NCI-H226 (cell line): ENCODE measurements at regions not wholly inside any gene's neighbourhood (a gene's known extent, or its start where the extent isn't known, plus 50 kb on each side); places are given as distances from the start of the nearest gene placed in this dataset.
"Not testable (repeated sequence)": the region's sequence is repeated elsewhere in the genome, so short reads cannot be mapped to it uniquely, and the experiment has no call there.

Experiments used
- DNase-seq: peaks from one replicate; pipeline ENCODE4 v3.0.0-alpha.2; 2015

DNA sequence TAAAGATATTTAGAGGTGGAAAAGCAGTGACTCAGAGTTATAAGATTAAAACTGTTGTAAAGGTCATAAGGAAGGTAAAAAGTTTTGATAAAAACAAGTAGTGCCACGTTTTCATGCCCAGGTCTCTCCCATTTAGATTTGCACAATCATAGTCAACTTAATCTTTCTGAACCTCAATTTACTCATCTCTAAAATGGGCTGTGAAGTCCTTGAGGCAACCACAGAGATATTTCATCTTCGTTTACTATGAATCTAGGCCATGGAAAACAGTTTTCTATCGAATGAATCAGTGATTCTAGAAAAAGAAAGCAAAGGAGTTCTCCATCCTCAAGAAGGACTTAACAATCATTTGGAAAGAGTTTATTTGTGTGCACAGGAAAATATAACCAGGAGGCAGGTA, 190.2 kb downstream of the EDN1 start:
- DNase-seq = no peak

DNA sequence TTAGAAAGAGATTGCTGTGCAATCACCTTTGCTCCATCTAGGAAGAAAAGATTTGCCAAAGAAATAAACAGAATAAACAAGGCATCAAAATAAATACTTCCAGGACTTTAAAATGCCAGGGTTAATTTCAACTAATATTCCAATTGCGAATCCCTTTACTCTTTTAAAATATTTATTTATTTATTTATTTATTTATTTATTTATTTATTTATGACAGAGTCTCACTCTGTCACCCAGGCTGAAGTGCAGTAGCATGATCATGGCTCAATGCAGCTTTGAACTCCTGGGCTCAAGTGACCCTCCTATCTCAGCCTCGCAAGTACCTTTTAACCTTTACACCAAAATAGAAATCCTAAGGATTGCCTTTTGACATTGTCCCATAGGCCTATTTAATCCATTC, 191.1 kb downstream of the EDN1 start:
- no peak for DNase-seq

DNA sequence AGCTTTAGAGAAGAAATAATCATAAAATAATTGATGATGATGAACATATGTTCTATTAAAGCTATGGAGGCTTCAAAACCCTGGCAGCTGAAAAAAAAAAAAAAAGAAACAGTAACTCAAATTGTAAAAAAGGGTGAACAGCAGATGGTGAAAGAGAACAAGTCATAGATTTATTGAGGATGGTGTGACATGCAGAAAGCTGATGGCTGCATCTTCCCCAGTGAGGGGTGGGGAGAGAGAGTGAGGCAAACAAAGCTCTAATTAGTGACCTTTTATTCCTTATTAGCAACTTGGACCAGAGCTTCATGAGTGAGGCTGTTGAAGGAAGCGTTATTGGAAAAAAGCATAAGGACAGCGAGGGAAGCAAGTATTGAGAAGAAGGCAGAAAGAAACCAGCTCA, 191.7 kb downstream of the EDN1 start:
- DNase-seq = no peak

DNA sequence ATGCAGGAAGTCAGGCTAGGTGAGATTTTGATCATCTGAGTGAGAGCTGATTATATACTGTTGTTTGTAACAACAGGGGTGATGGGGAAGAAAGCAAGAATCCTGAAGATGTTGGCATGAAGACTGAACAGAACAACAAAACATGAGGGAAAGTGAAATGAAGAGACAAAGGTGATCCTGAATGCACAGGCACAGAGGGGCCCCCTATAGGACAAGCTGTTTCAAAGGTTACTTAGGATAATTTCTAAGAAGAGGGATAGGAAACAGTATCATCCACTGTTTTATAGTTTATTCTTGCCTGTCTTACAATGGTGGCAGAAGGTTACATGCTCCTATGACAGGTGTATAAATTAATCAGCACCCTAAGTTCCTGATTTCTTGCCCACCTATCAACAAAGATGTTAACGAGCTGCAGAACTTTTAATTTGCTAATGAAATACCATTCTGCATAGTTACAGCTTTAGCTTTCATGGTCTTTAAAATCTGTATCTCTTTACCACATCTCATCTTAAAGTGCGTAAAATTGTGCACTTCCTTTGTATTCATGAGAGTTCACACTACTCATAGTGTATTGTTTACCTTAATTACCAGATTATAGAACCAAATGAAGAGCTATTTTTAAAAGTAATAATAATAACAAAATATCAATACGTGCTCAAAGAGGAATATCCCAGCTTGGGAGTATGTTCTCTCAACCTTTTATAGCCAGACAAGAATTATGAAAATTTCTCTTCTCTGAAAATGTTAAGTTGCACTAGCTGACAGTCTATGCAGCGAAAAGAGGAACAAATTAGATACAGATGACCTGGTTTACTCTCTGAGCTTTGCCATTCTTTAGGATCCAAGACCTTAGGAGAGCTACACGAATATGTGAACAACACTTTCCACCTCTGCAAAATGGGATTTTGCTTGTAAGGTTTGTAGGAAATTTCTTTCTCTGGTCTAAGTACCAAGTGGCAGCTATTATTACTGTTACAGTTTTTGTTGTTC, 192.5 kb downstream of the EDN1 start:
- DNase-seq = no peak

DNA sequence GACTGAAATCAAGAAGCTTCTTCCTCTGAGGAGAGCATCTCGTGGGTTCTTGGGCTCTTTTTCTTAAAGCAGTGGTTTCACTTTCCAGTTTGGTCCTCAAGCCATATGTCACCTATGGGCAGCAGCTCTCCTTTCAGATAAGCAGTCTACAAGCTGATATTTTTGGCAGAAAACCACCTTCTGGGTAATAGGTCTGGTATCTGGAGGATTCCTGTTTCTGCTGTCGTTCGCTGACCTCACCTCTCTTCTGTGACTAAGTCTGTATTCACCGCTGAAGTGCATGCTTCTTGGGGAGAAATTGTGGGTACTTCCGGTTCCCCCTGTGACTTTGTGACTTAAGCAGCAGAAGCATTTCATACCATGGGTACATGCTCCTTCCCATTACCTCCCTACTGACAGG, 193.6 kb downstream of the EDN1 start:
- peak; percentile 94 for DNase-seq

DNA sequence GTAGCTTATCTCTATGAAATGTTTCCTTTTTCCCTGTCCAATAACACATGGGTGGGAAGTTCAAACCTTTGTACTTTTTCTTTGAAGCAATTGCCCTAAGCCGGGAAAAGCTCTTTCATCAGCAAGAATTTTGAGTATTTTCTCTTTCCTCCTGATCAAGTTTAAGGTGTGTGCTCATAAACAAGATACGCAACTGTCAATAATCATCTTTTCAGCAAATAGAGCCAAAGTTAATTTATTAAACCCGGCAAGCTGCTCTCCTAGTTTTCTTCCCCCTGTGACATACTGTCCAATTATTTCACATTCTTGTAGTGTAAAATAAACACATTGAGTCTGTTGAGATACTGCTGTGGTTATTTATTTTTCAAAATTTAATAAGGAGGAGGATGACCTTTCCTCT, 194.4 kb downstream of the EDN1 start:
- no peak for DNase-seq

DNA sequence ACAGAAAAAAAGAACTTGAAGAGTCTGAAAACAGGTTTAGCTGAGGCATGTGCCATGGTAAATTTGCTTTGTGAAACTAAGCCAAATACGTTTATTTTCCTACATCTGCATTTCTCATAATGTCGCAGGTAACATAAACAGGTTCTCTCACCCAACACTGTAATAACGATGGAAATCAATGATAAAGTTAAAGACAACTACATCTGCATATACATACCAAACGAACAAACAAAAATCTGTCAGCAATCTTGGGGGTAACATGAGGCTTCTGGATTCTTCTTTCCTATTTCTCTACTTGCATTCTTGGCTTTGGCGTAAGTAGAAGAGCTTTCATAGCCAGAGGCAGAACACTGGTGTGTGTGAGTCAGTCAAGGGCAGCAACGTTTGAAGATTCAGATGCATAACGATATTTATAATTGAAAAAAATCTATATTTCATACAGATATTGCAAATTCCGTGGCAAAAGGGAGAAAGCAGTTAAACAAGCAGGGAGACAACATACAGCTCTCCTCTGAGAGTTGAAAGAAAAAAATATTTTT, 195.1 kb downstream of the EDN1 start:
- no peak for DNase-seq

DNA sequence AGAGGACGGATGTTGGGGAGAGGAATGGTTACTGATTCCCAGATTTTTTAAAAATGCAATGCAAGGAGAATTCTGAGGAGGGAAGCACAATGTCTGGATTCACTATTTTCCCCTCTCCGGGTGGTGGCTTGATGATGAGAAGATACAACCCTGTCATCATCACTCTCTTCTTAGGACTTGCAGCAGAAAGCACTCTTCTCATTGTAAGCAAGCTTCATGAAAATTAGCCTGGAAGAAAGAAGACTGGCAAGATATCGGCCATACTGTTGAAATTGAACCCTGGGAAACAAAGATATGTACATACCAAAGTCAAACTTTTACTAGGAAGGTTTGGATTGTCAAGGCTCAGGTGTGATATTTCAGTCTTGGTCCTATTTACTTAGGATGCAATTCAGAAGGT, 195.7 kb downstream of the EDN1 start:
- no peak for DNase-seq

DNA sequence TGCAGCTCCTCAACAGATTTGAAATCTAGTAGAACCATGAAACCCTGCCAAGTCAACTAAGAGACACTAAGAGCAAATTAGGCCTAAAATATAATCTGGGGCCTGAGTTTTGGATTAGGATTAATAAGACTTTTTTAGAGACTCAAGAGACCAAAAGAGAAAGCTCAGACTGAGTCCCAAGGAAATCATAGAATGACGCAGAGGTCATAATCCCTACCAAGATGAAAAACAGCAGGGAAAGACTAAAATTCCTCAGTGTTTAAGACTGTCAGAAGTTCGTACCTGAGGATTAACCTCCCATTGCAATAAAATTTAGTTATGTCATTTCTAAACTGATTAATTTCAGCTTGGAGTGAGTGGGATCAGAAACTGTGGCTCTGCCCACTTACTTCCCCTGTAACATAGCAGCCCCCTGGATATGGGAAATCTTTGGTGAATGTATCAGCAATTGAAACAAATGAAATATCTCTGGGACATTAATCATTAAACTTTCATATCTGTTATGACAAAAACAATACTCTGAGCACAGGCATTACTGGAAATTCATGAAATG, 200.3 kb downstream of the EDN1 start:
- DNase-seq = no peak

DNA sequence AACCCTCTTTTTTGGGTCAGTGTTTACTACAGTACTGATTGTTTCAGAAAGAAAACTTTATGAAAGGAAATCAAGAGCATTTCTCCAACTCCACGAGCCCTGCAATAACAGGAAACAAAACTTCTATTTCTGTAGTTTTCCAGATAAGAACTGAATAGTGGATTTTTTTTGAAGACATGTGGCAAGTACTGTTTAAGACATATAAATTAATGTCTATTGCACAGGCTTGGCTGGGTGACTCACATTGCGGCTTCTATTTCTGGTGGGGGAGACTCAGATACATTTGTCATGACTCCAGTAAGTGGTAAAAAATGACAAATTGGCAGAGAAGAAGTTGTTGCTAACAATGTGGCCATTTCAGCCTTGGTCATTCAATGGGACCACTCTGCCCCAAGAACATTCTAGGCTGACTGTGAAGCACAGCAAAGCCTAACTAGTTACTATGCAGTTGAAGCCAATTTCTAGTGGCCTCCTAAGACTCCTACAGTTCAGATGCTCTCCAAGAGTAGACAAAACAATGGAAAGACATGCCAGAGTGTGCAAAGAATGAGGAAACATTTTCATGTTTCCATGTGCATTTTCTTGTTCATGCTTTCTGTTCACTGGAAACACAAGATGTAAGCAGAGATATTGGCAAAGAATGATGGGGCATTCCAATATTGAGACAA, 200.9 kb downstream of the EDN1 start:
- DNase-seq = peak; percentile 89

DNA sequence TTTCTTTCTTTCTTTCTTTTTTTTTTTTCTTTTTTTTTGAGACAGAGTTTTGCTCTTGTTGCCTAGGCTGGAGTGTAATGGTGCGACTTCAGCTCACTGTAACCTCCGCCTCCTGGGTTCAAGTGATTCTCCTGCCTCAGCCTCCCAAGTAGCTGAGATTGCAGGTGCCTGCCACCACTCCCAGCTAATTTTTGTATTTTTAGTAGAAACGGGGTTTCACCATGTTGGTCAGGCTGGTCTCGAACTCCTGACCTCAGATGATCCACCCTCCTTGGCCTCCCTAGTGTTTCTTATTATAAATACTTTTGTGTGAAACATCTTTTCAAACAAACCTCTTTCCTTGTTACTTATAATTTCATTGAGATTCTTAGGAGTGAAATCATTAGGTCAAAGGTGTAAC, 202.8 kb downstream of the EDN1 start:
- DNase-seq = not testable (repeated sequence)

DNA sequence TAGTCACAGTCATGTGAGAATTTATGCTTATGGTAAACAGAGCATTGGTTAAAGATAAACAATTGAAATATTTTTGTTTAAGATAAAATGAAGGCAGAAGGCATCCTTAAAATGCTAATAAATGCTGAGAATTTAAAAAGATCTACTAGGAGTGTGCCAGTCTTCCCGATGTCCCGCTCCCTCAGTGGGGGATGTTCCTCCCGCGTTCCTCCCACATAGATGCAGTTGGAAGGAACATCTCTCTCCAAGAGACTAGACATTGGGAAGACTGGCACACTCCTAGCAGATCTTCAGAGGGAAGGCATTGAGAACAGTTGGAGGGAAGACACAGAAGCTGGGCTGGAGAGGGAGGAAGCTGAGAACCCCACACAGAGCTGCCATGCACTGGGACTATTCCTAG, 203.3 kb downstream of the EDN1 start:
- DNase-seq = no peak

DNA sequence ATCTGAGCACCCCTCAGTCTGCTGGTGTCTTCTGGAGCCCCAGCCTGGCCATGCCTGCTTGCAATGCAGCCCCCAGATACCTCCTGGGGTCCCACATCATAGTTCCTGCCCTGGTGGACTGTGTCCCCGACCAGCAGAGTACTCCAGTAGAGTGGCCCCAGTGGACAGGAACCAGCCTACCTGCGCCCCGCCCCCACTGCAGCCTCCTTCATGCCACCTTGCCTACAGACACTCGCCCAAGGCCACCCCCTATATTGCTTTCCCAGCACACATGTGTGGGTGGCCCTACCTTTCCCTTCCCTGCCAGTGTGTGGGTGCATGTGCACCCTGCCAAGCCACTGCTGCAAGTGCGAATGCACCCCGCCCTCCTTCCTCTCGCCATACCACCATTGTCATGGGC, 204.0 kb downstream of the EDN1 start:
- DNase-seq = no peak

DNA sequence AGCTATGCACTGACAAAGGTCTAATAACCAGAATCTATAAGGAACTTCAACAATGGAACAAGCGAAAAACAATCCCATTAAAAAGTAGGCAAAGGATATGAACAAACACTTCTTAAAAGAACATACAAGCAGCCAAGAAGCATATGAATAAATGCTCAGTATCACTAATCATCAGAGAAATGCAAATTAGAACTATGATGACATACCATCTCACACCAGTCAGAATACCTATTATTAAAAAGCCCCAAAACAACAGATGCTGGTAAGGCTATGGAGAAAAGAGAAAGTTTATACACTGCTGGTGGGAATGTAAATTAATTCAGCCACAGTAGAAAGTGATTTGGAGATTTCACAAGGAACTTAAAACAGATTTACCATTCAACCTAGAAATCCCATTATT, 211.8 kb downstream of the EDN1 start:
- no peak for DNase-seq

DNA sequence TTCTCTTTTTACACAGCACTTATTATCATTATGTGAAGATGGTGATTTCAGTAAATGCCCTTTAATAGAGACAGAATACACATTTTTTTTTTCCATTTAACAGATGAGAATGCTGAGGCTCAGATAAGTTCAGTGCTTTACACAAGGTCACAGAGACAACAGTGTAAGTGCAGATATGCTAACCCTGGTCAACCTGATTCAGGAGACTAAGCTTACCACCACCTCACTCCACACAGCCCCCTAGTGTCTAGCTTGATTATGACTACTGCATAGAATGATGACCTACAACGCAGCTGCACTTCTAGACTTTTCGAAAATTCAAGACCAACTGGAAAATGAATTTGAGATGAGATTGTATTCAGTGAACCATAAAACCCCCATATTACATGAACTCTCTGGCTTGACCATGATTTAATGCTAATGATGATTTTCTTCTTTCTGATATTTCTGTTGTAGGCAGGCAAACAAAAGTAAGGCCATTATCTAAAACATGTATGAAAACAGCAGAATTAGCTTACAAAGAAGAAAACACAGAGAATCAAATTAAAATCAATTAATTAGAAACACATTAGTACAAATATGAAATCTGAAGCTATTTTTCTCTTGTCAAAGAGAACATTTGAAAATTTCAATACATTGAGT, 212.1 kb upstream of the PHACTR1 start:
- DNase-seq = no peak

DNA sequence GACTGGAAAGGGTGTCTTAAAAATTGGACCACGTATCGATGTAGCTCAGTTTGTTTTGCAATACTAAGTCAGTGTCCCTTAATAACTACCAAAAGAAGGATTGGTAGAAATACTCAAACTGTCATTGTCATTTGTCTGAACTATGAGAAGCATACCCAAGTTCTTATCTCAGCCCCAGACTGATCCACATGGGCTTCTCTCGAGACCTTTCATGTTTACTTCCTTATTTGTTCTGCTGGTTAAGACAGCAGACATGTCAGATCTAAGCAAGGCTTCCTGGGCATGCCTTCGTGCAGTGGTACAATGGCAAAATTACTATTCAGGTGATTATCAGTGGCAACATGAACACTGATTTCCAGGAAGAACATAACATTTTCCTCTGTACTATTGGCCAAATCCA, 211.1 kb upstream of the PHACTR1 start:
- DNase-seq = no peak

DNA sequence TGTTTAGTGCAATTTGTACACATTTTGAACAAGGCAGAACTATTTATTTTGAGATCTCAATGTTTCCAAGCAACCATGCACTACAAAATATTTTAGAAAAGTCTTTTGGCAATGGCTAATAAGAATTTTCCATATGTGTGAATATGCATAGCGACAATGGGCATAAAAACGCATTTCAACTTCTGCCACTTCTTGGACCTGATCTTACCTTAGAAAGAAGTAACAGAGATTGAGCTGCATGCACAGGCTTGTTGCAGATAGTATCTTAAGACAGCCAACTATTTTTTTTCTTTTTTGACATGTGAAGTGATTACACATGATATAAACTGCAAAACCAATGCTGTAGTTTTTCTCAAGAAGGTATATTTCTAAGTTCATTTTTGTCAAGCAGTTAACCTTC, 210.4 kb upstream of the PHACTR1 start:
- DNase-seq = no peak

DNA sequence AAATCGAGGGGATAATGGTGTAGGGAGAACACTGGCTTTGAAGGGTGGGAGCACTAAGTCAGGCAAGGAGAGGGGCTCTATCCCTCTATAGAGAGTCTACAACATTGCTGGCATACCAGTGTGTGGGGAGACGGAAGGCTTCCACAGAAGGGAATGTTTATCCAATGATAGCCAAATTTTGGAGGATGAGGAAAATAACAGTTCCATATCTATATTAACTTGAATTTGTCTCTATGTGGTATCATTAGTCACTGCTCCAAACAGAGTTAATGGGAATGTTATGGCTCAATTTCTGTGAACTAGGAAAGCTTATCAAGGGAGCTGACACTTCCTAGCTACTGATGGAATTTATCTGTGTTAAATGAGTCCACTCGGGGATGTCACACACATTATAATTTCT, 208.9 kb upstream of the PHACTR1 start:
- peak; percentile 48 for DNase-seq

DNA sequence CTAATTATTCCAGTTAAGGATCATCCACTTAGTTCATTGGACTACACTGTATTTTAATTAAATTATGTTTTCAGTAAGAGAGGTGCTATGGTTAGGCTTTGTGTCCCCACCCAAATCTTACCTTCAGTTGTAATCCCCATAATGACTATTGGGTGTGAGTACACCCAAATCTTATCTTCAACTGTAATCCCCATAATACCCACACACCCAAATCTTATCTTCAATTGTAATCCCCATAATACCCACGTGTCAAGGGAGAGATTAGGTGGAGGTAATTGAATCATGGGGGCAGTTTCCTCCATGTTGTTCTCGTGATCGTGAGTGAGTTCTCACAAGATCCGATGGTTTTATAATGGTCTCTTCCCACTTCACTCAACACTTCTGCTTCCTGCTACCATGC, 208.0 kb upstream of the PHACTR1 start:
- DNase-seq = no peak

DNA sequence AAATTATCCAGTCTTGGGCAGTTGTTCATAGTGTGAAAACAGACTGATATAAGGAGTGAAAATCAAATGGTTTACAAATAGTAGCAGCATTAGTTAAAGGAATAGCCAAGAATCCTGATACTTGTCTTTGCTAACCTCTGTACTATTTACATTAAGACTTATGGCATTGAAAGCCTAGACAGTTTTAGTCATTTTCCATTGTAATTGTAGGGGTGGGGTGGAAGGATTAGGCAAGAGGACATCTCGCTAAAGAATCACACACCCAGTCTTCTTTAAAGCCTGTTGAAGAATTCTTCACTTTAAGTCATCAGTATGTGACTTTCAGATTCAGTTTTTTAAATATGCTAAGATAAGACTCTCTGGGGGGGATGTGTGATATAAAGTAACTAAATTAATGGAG, 207.5 kb upstream of the PHACTR1 start:
- no peak for DNase-seq

DNA sequence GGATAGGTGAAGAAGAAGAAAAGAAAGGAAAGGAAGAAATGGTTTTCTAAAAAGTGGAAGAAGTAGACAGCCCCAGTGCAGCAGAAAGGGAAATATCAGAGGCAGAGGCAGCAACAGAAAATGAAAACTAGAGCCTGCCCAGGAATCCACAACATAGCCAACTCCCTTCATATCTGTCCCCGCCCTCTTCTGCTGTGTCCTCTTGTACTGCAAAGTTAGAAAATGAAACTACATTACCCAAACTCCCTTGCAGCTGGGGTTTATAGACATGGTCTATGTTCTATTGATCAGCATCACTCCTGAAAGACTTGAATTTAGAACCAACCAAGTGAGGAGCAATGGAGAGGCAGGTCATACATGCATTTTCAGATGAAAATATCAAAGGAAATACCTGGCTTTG, 200.5 kb upstream of the PHACTR1 start:
- peak; percentile 24 for DNase-seq

DNA sequence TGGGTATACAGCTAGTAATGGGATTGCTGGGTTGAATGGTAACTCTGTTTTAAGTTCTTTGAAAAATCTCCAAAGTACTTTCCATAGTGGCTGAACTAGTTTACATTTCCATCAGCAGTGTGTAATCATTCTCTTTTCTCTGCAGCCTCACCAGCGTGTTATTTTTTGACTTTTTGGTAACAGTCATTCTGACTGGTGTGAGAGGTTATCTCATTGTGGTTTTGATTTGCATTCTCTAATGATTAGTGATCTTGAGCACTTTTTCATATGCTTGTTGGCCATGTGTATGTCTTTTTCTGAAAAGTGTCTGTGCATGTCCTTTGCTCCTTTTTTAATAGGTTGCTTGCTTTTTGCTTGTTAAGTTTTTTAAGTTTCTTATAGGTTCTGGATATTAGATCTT, 194.2 kb upstream of the PHACTR1 start:
- DNase-seq = peak; percentile 86

DNA sequence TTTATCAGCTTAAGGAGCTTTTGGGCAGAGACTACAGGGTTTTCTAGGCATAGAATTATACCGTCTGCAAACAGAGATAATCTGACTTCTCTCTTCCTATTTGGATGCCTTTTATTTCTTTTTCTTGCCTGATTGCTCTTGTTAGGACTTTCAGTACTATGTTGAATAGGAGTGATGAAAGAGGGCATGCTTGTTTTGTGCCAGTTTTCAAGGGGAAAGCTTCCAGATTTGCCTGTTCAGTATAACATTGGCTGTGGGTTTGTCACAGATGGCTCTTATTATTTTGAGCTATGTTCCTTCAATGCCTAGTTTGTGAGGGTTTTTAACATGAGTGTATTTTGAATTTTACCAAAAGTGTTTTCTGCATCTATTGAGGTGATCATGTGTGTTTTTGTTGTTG, 192.8 kb upstream of the PHACTR1 start:
- DNase-seq = no peak
